GM12878 (cell line): ENCODE measurements at regions not wholly inside any gene's neighbourhood (a gene's known extent, or its start where the extent isn't known, plus 50 kb on each side); places are given as distances from the start of the nearest gene placed in this dataset.
"Not testable (repeated sequence)": the region's sequence is repeated elsewhere in the genome, so short reads cannot be mapped to it uniquely, and the experiment has no call there.

Source experiments
- EZH2 ChIP-seq: IDR thresholded peaks from 2 replicates; pipeline ENCODE4 v1.6.1; 2012; ENCODE audit warnings: low read depth, mild to moderate bottlenecking, control low read depth, inconsistent platforms, low read length, borderline replicate concordance; ENCODE audit not compliant: control insufficient read depth
- GABPA ChIP-seq: IDR thresholded peaks from 2 replicates; pipeline ENCODE4 v1.6.1; 2014; ENCODE audit warnings: antibody characterized with exemption, low read depth, mild to moderate bottlenecking, inconsistent platforms
- REST ChIP-seq: IDR thresholded peaks from 2 replicates; pipeline ENCODE4 v1.6.1; 2012; ENCODE audit warnings: mild to moderate bottlenecking, low read depth, low read length
- TAF1 ChIP-seq: IDR thresholded peaks from 2 replicates; pipeline ENCODE4 v1.6.1; 2011; ENCODE audit warnings: mild to moderate bottlenecking, low read depth, low read length, borderline replicate concordance
- TCF7 ChIP-seq: IDR thresholded peaks from 2 replicates; pipeline ENCODE4 v1.6.1; 2014; ENCODE audit warnings: antibody characterized with exemption, borderline replicate concordance
- USF1 ChIP-seq: IDR thresholded peaks from 2 replicates; pipeline ENCODE4 v1.6.1; 2011; ENCODE audit warnings: borderline replicate concordance, low read depth, mild to moderate bottlenecking, moderate library complexity, mixed read lengths, low read length; ENCODE audit not compliant: insufficient read depth; ENCODE audit errors: extremely low read length

- TF ChIP-seq EZH2, REST, TCF7, USF1, GABPA, TAF1: not testable (repeated sequence)
These were observed 109.4 kb upstream of the SFSWAP start for GRCh38 chr12:131601499-131601898.
